Endothelial cell of hepatic sinusoid (primary cell): ENCODE measurements at regions not wholly inside any gene's neighbourhood (a gene's known extent, or its start where the extent isn't known, plus 50 kb on each side); places are given as distances from the start of the nearest gene placed in this dataset.
"Not testable (repeated sequence)": the region's sequence is repeated elsewhere in the genome, so short reads cannot be mapped to it uniquely, and the experiment has no call there.

Source experiments
- in situ Hi-C: cut with HindIII; loops from 2 replicates; pipeline ENCODE4 v1.10.0; 2017; ENCODE audit warnings: low sequenced_read_pairs

DNA sequence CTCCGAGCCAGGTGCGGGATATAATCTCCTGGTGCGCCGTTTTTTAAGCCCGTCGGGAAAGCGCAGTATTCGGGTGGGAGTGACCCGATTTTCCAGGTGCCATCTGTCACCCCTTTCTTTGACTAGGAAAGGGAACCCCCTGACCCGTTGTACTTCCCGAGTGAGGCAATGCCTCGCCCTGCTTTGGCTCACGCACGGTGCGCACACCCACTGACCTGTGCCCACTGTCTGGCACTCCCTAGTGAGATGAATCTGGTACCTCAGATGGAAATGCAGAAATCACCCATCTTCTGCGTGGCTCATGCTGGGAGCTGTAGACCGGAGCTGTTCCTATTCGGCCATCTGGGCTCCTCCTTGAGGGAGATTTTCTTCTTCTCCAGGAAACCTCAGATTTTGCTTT, 1135.1 kb upstream of the DIAPH2 start:
- in situ Hi-C loops: not testable (repeated sequence)

DNA sequence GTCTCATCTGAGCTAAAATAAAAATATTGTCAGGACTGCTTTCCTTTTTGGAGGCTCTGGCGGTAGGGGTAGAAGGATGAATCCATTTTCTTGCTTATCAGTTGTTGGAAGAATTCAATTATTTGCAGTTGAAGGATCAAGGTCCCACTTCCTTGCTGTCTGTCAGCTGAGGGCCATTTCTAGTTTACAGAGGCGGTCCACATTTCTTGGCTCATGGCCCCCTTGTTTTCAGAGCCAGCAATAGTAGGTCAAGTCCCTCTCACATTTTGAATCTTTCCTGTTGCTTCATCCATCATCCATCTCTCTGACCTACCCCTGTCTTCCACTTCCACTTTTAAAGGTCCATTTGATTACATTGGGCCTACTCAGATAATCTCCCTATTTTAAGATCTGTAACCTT, 1099.3 kb upstream of the DIAPH2 start:
- in situ Hi-C loops: no loop called here

DNA sequence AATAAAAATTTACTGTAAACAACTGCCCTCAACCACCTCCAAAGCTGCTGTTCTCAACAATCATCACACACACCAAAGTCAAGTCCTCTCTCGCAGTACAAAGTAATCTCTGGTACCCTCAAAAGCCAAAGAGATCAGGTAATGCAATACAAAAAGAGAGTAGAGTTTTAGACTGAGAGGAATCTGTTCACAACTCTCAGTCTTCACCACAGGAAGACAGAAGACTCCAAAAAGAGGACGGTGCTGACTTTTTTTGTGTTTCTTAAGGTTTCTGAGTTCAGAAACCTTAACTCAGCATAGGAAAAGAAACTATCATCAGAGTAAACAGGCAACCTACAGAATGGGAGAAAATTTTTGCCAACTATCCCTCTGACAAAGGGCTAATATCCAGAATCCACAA, 1072.3 kb upstream of the DIAPH2 start:
- in situ Hi-C loops: no loop called here

DNA sequence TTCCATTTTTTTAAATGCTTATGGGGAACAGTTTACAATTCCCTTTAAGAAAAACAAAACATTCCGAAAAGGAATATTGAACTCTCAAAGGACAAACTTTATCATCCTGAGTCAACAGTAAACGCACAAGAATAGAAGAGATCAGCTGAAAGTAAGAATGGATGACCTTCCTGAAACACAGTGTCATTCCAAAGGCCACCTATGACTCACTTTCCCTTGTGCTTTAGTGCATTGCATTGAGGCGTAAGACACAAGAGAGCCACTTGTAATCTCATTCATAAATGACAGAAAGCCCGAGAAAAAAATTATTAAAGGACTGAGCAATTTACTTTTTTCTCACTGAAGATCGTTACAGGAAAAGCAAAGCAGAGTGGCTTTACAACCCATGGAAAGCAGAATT, 1062.4 kb upstream of the DIAPH2 start:
- in situ Hi-C loops: no loop called here

DNA sequence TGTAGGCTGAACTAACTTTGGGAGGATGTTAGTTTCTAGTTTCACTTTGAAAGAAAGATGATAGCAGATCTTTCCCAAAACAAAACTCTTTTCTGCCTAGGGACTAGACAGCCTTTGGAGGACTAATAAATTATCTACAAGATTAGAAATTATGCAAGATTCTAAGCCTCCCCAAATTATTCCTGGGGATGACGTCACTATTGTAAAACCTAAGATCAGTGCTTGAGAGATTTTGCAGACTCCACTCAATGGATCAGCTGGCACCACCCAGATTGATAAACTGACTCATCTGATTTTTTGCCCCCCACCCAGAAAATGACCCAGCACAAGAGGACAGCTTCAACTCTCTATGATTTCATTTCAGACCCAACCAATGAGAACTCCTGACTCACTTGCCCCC, 1057.9 kb upstream of the DIAPH2 start:
- in situ Hi-C loops: no loop called here

DNA sequence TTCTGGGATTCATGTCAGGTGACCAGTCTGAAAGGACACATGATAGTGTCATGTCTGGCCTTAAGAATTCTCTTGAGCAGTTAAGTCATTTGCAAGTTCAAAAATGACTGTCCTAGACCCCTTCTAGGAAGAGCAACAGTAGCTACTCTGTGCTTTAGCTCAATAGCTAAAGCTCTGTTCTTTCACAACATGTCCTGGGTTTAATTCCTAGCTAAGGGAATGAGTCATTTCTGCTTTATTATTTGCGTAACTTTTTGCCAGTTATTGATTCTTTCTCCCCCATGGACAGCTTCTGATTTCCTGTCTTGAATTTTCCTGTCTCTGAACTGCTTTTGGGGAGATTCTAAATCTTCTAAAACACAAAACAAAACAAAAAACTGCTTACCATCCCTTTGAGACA, 1055.8 kb upstream of the DIAPH2 start:
- in situ Hi-C loops: no loop called here

DNA sequence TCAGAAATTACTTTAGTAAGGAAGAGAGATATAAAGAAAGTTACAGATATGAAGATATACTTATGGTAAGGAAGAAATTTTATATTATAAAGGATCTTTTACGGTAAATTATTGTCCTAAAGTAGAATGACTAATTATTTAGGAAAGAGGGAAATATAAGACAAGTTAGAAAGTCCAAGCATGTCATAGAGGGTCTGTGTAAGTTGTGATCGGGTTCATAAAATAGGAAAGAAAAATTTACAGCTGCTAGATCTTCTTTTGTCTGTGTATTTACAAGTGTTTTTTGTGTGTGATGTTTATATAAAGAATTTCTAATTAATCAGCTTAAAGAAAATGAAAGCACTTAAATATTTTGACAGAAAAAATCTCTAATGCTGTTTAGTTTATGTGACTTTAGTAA, 1054.9 kb upstream of the DIAPH2 start:
- in situ Hi-C loops: no loop called here

DNA sequence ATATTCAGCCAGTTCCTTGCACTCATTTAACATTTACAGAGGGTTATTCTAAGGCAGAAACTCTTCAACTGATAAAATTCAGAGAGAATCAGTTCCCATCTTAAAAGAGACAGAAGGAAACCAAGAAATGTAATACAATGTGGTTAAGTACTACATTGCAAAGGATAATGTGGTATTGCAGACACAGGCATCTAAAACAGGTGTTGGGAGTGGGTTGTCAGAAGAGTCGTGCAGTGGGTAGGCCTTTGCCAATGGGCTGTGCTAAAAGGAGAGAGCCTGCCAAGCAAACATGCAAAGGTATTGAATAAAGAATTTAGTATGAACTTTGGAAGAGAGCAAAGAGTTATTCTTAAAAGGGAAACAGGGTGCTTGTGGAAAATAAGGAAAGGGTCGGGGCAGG, 1044.4 kb upstream of the DIAPH2 start:
- in situ Hi-C loops: no loop called here

DNA sequence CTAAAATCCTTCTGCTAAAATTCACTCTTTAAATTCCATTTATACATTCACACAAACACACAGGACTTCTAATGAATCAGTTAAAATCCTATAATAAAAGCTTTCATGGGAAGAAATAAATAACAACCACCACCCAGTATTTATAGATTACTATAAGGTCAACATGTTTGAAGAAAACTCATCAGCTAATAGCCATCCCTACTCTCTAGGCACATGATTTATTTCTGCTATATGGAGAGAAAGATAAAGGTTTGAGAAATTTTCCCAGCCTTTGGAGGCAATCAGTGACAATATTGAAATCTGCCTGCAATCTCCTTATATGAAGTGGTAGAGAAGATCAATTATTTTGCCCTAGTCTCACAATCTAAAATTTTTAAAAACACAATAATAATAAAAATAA, 1038.9 kb upstream of the DIAPH2 start:
- in situ Hi-C loops: no loop called here

DNA sequence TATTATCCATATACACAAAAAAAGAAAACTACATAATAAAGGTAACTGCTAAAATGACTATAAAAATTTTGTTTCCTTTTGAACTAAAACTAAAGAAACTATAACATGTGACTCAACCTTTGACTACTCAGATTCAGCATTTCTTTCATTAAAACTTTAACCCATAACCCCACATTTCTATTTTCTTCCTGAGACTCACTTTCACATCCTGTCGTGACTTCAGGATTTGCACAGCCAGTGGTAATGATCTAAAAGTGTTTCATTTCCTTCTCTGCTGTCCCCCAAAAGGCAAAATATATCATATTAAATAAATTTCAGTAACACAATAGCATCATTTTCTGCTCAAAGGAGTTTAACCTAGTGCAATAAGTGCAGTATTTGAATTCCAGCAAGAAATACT, 1022.4 kb upstream of the DIAPH2 start:
- in situ Hi-C loops: no loop called here

DNA sequence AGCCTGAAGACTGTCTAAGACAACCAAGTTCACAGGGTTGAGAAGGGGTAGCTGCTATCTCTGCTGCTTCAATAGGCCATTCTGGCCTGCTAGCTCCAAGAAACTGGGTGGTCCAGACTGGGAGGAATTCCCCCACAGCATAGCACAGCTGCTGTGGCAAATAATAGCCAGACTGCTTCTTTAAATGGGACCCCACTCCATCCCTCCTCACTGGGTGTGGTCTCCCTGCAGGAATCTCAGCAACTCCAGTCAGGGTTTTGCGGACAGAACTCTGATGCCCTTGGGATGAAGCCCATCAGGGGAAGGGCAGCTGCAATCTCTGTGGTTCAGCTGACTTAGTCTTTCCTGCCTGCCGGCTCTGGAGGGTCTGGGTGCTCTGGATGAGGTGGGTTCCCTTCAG, 1018.6 kb upstream of the DIAPH2 start:
- in situ Hi-C loops: no loop called here

DNA sequence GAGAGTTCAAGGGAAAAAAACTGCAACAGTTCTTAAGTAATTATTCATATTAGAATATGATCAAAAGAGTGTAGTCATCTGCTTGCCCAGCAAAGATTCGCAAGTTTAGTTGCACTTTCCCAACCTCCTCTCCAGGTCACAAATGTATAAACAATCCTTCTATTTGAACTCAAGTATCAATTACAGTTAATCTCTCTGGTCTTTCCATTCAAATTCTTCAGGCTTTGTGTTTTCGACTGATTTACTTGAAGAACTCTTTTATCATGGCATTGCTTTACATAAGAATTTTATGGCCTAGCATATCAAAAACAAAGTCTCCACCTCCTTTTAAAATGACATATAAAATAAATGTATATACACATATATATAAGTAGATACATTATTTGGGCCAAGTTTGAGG, 1009.6 kb upstream of the DIAPH2 start:
- in situ Hi-C loops: no loop called here

DNA sequence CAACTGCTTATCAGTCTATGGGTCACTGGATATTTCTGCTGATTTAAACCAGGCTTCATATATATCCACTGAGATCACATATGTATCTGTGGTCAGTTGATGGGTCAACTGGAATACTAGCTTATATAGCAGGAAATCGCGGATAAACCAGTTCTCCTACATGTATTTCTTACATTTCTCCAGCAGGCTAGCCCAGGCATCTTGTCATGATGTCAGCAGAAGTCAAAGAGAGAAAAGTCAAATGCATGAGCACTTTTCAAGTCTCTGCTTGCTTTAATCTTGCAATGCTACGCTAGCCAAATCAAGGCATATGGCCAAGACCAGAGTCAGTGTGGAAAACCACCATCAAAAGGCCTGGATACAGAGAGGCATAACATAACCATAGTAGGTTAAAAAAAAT, 1008.8 kb upstream of the DIAPH2 start:
- in situ Hi-C loops: no loop called here

DNA sequence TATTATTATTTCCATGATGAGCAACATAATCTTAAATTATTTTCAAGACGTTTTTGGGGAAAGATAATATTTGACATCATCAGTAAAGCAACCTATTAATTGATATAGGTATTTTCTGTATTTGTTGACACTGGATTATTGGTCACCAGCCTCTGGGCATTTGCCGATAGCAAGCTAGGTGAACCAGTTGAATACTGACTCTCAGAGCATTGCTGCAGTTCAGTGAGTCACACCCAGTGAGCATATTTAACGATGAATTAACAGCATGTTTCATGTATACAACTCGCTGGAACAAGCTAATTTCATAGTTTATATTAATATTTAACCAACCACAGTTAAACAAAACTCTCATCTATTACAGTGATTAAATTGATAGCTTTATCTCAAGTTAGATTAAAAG, 1006.0 kb upstream of the DIAPH2 start:
- in situ Hi-C loops: no loop called here

DNA sequence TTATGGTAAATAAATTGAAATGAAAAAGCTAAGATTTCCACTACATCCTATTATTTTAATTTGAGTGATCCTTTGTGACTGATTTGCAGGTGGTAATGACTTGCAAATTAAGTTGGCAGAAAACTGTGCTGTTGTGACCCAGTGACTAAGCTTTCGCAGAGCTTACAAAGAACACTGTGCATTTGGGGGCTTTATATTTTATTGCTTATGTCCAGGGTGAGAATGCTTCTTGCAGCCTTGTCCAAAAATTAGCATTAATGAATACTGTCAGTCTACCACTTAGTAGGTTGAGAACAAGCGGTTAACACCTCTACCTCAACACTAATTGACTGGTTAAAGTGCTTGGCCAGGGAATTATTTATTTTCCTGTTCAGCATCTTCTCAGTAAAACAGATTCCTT, 991.3 kb upstream of the DIAPH2 start:
- in situ Hi-C loops: no loop called here

DNA sequence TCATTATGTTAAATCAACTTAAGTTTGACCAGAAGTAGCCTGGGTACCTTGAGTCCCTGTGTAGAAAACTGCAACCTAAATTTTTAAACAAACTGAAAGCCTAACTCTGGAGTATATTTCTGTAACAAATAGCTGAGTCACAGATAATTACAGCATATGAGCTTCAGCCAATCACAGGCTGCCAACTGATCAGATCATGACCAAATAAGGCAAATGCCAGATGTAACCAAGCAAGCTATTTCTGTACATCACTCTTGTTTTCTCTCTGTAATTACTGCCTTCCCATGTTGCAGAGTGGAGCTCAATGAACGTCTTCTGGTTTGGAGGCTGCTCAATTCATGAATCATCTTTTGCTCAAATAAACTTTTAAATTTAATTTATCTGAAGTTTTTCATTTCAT, 980.9 kb upstream of the DIAPH2 start:
- in situ Hi-C loops: no loop called here

DNA sequence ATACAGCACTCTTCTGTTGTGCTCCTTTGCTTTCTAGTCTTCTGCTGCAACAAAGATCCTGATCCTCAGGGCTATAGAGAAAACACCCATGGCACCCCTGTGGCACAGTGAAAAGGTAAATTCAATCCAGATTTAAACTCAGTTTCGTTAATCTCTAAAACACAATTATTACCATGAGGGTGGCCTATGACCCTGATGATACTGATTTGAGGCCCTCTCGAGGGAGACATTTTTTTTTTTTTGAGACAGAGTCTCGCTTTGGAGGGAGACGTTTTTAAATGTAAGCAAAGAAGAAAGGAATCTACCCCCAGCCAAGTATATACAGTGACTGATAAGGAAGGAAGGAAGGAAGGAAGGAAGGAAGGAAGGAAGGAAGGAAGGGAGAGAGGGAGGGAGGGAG, 967.8 kb upstream of the DIAPH2 start:
- in situ Hi-C loops: no loop called here

DNA sequence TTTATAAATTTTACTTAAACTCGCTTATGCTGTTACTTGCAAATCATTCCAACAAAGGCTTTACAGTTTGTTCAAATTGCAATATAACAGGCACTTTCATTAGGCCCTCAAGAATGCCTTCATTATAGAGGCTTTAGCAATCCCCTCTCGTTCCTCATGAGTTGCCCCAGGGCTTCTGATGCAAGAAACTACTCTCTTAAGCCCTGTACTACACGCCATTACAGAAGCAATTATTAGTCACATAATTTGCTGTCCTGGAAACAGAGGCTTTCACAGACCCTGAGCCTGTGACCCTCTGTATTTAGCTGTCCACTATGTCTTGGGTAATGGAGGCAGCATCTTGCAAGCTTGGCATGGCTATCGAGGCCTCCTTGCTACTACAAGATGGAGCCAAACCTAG, 965.9 kb upstream of the DIAPH2 start:
- in situ Hi-C loops: no loop called here

DNA sequence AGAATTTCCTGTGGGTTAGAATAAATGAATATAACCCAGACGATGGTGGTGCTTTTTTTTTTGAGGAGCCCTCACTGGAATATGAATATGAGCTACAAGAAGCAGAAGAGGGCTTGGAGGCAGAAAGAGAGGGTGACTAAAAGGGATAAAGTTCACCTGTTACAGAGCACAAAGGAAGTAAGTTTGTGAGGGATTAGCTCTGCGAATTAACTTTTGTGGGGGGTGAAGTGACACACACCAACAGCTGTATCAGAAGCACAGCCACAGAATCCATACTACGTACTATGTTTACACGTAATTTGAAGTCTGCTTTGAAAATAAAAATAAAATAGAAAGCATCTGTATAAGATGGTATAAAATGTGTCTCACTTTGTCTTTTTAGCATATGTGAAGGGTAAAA, 963.6 kb upstream of the DIAPH2 start:
- in situ Hi-C loops: no loop called here

DNA sequence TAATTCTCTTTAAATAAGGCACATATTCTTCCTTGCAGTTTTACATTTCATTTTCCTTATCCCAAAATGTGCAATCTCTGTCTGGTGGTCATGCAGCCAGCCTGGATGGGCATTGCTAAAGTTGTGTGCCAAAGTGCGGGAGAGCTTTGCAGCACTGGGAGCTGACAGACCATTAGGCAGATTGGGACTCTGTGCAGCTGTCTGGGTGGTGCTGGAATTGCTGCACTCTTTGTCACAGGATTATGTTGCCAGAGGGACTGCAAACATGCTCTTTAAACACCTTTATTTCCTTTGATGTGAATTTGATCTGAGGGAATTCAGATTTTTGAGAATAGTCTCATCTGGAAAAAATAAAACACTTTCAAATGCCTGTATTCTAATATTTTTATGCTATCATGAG, 956.2 kb upstream of the DIAPH2 start:
- in situ Hi-C loops: no loop called here

DNA sequence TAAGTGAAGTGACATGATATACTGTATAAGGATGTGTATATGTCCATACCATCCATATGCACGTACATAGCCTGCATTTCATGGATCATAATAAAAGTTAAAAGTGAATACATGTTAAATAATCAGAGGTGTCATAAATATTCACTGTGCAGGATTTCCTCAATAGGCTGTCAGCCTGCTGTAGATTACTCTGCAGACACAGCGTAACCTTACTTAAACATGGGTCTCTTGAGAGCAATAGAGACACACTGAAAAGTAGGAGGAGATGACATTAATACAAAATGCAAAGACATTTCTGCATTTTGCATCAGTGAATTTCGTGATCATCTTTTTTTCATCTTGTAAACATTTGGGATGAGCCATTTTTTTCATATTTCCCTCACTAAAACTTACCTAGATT, 955.2 kb upstream of the DIAPH2 start:
- in situ Hi-C loops: no loop called here

DNA sequence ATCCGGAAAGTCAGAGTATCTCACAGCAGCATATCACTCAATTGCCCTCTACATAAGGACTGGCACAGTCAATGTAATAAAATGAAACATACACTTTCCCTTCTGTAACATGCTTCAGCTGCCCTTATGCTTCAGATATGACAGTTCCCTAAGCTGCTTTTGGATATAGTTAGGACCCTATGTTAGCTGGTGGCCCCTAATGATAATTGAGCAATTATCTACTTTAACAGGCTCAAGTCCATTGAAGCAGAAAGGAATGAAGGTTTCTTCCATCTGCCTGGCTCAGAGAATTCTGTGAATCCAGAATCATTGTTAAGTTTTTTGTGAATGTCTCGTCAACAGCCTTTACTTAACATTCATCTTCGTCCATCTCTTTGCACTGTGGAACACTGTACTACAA, 951.2 kb upstream of the DIAPH2 start:
- in situ Hi-C loops: no loop called here

DNA sequence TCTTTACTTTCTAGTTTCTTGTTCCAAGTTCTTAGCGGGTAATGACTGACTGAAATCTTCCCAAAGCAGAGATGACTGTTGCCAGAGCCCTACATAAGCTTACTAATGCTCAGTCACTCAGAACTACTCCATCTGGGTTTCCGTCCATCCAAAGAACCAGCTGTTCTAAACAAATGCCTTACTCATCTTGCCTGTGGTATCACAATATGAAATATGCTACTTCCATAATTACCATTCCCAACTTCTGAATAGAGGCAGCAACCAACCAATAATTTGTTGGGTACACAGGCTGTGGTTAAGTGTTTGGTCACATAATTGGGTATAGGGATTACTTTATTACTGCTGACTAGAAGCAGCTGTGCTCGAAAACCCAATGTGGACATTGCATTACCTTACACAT, 930.2 kb upstream of the DIAPH2 start:
- in situ Hi-C loops: no loop called here

DNA sequence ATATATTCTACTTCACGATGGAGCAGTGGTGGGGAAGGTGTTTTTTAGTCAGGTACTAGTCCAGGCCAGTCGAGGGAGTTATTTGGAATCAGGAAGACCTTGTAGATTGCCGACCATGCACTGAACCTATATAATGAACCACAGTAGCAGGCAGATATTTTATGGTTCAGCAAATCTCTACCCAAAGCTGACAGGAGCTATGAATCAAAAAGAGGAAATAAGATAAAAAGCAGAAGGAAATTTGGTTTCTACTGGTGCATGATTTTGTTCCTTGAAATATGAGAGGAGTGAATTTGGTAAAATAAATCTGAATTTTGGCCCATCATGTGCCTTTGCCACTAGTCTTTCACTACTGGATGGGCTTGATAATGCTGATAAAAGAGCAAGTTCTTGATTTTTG, 924.3 kb upstream of the DIAPH2 start:
- in situ Hi-C loops: no loop called here
